H1 (cell line): ENCODE measurements at regions not wholly inside any gene's neighbourhood (a gene's known extent, or its start where the extent isn't known, plus 50 kb on each side); places are given as distances from the start of the nearest gene placed in this dataset.

Experiments
- CTCF ChIA-PET: fragments of 300-600 bp; sonication (Branson Sonifier 250); formaldehyde crosslinking; loops from one replicate; lab custom pipeline; 2021; ENCODE audit not compliant: partially characterized antibody; lab: Charles Lee
- POLR2A ChIA-PET: fragments of 300-600 bp; sonication (Branson Sonifier 250); formaldehyde crosslinking; loops from one replicate; lab custom pipeline; 2021; ENCODE audit warnings: inconsistent platforms; ENCODE audit not compliant: partially characterized antibody; lab: Charles Lee
- DNase-seq, 2 experiments: peaks; one replicate each; pipeline versions ENCODE4 v3.0.0 to v3.0.0-alpha.2; 2010 to 2022; ENCODE audit warnings: low spot score in 2 of 2, low read depth in 1 of 2, mixed read lengths in 1 of 2
- FAIRE-seq: peaks from 2 replicates; lab custom pipeline; 2011; peaks lifted over from hg19 to GRCh38; lab: Jason Lieb, UNC
- H2AFZ ChIP-seq: 2 replicates; pipeline ENCODE4 v1.8.1; 2012; ENCODE audit warnings: low read length, inconsistent platforms
- H2AK5ac ChIP-seq: 2 replicates; pipeline ENCODE4 v1.6.1; 2013; ENCODE audit warnings: low read depth, low read length
- H2BK120ac ChIP-seq: replicated peaks from 2 replicates; pipeline ENCODE3; 2013; ENCODE audit warnings: low read depth, low read length, inconsistent platforms
- H2BK12ac ChIP-seq: 2 replicates; pipeline ENCODE4 v1.6.1; 2013; ENCODE audit warnings: low read depth, low read length
- H2BK15ac ChIP-seq: 2 replicates; pipeline ENCODE4 v1.6.1; 2013; ENCODE audit warnings: low read length
- H2BK20ac ChIP-seq: 2 replicates; pipeline ENCODE4 v1.6.1; 2013; ENCODE audit warnings: low read length
- H2BK5ac ChIP-seq: 2 replicates; pipeline ENCODE4 v1.6.1; 2013; ENCODE audit warnings: low read depth, low read length
- H3K14ac ChIP-seq: 2 replicates; pipeline ENCODE4 v1.6.1; 2013; ENCODE audit warnings: inconsistent platforms; ENCODE audit not compliant: insufficient read length
- H3K18ac ChIP-seq: 2 replicates; pipeline ENCODE4 v1.6.1; 2013; ENCODE audit warnings: low read length; ENCODE audit errors: extremely low read depth
- H3K23ac ChIP-seq: 2 replicates; pipeline ENCODE4 v1.6.1; 2013; ENCODE audit warnings: inconsistent platforms; ENCODE audit not compliant: insufficient read length
- H3K23me2 ChIP-seq: 2 replicates; pipeline ENCODE4 v1.6.1; 2013; ENCODE audit warnings: low read depth, low read length
- H3K27ac ChIP-seq: 2 replicates; pipeline ENCODE4 v1.6.1; 2011; ENCODE audit warnings: low read depth, low read length, inconsistent platforms
- H3K27me3 ChIP-seq, 4 experiments: replicated peaks in 1 of 4; 1 replicate in 1 of 4; 2 replicates in 3 of 4; pipeline versions ENCODE4 v1.6.1 to v1.8.1; 2011 to 2013; ENCODE audit warnings: low read length in 3 of 4, mild to moderate bottlenecking in 3 of 4, inconsistent platforms in 2 of 4, mixed read lengths in 2 of 4, moderate library complexity in 1 of 4; ENCODE audit not compliant: control insufficient read depth in 3 of 4, insufficient read depth in 3 of 4; ENCODE audit errors: extremely low read depth in 1 of 4
- H3K36me3 ChIP-seq, 4 experiments: 2 replicates each; pipeline versions ENCODE4 v1.6.1 to v1.8.1; 2011 to 2013; ENCODE audit warnings: mild to moderate bottlenecking in 4 of 4, low read length in 3 of 4, moderate library complexity in 2 of 4, control low read depth in 1 of 4, inconsistent platforms in 1 of 4; ENCODE audit not compliant: insufficient read depth in 4 of 4, control insufficient read depth in 2 of 4
- H3K4ac ChIP-seq: replicated peaks from 2 replicates; pipeline ENCODE3; 2013; ENCODE audit warnings: low read length, low read depth, mixed read lengths, inconsistent platforms; ENCODE audit not compliant: insufficient read length
- H3K4me1 ChIP-seq, 4 experiments: replicated peaks in 1 of 4; 1 replicate in 1 of 4; 2 replicates in 3 of 4; pipeline versions ENCODE4 v1.6.1 to v1.8.1; 2011 to 2013; ENCODE audit warnings: low read length in 3 of 4, inconsistent platforms in 2 of 4, mixed read lengths in 1 of 4; ENCODE audit not compliant: insufficient read depth in 4 of 4, control insufficient read depth in 3 of 4
- H3K4me2 ChIP-seq, 2 experiments: 2 replicates each; pipeline versions ENCODE4 v1.6.1 to v1.8.1; 2011 to 2013; ENCODE audit warnings: low read depth in 2 of 2, low read length in 2 of 2, control low read depth in 1 of 2, inconsistent platforms in 1 of 2, mild to moderate bottlenecking in 1 of 2; ENCODE audit not compliant: insufficient read depth in 1 of 2
- H3K4me3 ChIP-seq, 4 experiments: fragments of 200-600, 300-600 bp in 1 of 4; sonication (generic), shearing (Covaris generic), sonication (Bioruptor Twin) in 1 of 4; 2 replicates each; pipeline versions ENCODE4 v1.5.1 to v1.8.1; 2011 to 2016; ENCODE audit warnings: low read length in 4 of 4, low read depth in 3 of 4, control low read depth in 2 of 4, inconsistent platforms in 2 of 4, mild to moderate bottlenecking in 2 of 4, mixed read lengths in 1 of 4, moderate library complexity in 1 of 4; ENCODE audit not compliant: insufficient read depth in 2 of 4; ENCODE audit errors: extremely low read depth in 1 of 4
- H3K56ac ChIP-seq: replicated peaks from 2 replicates; pipeline ENCODE3; 2013; ENCODE audit warnings: low read depth, mild to moderate bottlenecking, mixed read lengths, low read length, inconsistent platforms; ENCODE audit not compliant: insufficient read length
- H3K79me1 ChIP-seq: 2 replicates; pipeline ENCODE4 v1.6.1; 2013; ENCODE audit warnings: low read depth, low read length, control low read depth
- H3K79me2 ChIP-seq, 2 experiments: 2 replicates each; pipeline versions ENCODE4 v1.6.1 to v1.8.1; 2012 to 2013; ENCODE audit warnings: low read length in 2 of 2, mild to moderate bottlenecking in 2 of 2, inconsistent platforms in 1 of 2; ENCODE audit not compliant: insufficient read depth in 2 of 2, control insufficient read depth in 1 of 2
- H3K9ac ChIP-seq, 4 experiments: replicated peaks in 1 of 4; 1 replicate in 1 of 4; 2 replicates in 3 of 4; pipeline versions ENCODE4 v1.6.1 to v1.8.1; 2011 to 2013; ENCODE audit warnings: low read depth in 3 of 4, low read length in 3 of 4, control low read depth in 2 of 4, mild to moderate bottlenecking in 2 of 4, moderate library complexity in 2 of 4, inconsistent platforms in 1 of 4; ENCODE audit errors: extremely low read depth in 1 of 4
- H3K9me3 ChIP-seq, 2 experiments: 2 replicates each; pipeline versions ENCODE4 v1.6.1 to v1.8.1; 2012 to 2013; ENCODE audit warnings: mild to moderate bottlenecking in 2 of 2, moderate library complexity in 2 of 2, control low read depth in 1 of 2, inconsistent platforms in 1 of 2, low read depth in 1 of 2, low read length in 1 of 2, mixed read lengths in 1 of 2; ENCODE audit not compliant: insufficient read depth in 2 of 2
- H4K20me1 ChIP-seq, 2 experiments: replicated peaks in 1 of 2; 2 replicates each; pipeline versions ENCODE3 to v1.8.1; 2011 to 2013; ENCODE audit warnings: inconsistent platforms in 2 of 2, low read length in 2 of 2, mild to moderate bottlenecking in 1 of 2; ENCODE audit not compliant: insufficient read depth in 2 of 2, control insufficient read depth in 1 of 2
- H4K5ac ChIP-seq: 2 replicates; pipeline ENCODE4 v1.6.1; 2013; ENCODE audit warnings: low read length, low read depth, mixed read lengths, inconsistent platforms; ENCODE audit not compliant: insufficient read length
- H4K8ac ChIP-seq: 2 replicates; pipeline ENCODE4 v1.8.0; 2013; ENCODE audit warnings: mild to moderate bottlenecking, moderate library complexity, low read length, inconsistent platforms; ENCODE audit not compliant: insufficient read depth; ENCODE audit errors: extremely low read depth
- H4K91ac ChIP-seq: replicated peaks from 2 replicates; pipeline ENCODE3; 2013; ENCODE audit warnings: low read length, mixed read lengths, inconsistent platforms; ENCODE audit not compliant: insufficient read length
- ASH2L ChIP-seq: fragments of 200-600, 300-600 bp; sonication (generic); IDR thresholded peaks from one replicate; pipeline ENCODE4 v1.7.1; 2017; ENCODE audit warnings: low read length
- BACH1 ChIP-seq: IDR thresholded peaks from 2 replicates; pipeline ENCODE4 v1.6.1; 2012; ENCODE audit warnings: low read length, improper control_type of control experiment
- BCL11A ChIP-seq, 2 experiments: IDR thresholded peaks; one replicate each; pipeline ENCODE4 v1.6.1; 2011; ENCODE audit warnings: low read depth in 2 of 2, low read length in 2 of 2, mild to moderate bottlenecking in 2 of 2
- CBX8 ChIP-seq: fragments of 300-800, 300-1000 bp; sonication (generic); IDR thresholded peaks from 2 replicates; pipeline ENCODE4 v1.7.1; 2016; ENCODE audit warnings: low read depth, low read length, borderline replicate concordance
- CTCF ChIP-seq, 3 experiments: IDR thresholded peaks; 1 replicate in 2 of 3; 2 replicates in 1 of 3; pipeline versions ENCODE4 v1.5.1 to v1.6.1; 2011; ENCODE audit warnings: low read length in 3 of 3, mild to moderate bottlenecking in 3 of 3, inconsistent platforms in 2 of 3, low read depth in 1 of 3, moderate library complexity in 1 of 3; ENCODE audit not compliant: insufficient read depth in 1 of 3; ENCODE audit errors: control extremely low read depth in 1 of 3
- HDAC2 ChIP-seq, 2 experiments: fragments of 300-600 bp in 1 of 2; sonication (generic) in 1 of 2; IDR thresholded peaks; 2 replicates each; pipeline ENCODE4 v1.6.1; 2011 to 2012; ENCODE audit warnings: low read depth in 2 of 2, low read length in 2 of 2, mild to moderate bottlenecking in 2 of 2, moderate library complexity in 2 of 2, borderline replicate concordance in 1 of 2, inconsistent platforms in 1 of 2
- RAD21 ChIP-seq, 2 experiments: IDR thresholded peaks in 1 of 2; conservative IDR thresholded peaks in 1 of 2; 2 replicates each; pipeline ENCODE4 v1.6.1; 2011; ENCODE audit warnings: low read depth in 2 of 2, low read length in 2 of 2, improper control_type of control experiment in 1 of 2, inconsistent platforms in 1 of 2, mild to moderate bottlenecking in 1 of 2, moderate library complexity in 1 of 2
- RNF2 ChIP-seq: fragments of 200-900, 300-1000 bp; sonication (generic); IDR thresholded peaks from 2 replicates; pipeline ENCODE4 v1.7.1; 2016; ENCODE audit warnings: borderline replicate concordance, low read depth, mild to moderate bottlenecking, antibody characterized with exemption, low read length; ENCODE audit not compliant: poor library complexity, severe bottlenecking; ENCODE audit errors: missing control alignments
- SIN3A ChIP-seq, 2 experiments: IDR thresholded peaks in 1 of 2; conservative IDR thresholded peaks in 1 of 2; 2 replicates each; pipeline ENCODE4 v1.6.1; 2011 to 2012; ENCODE audit warnings: low read length in 2 of 2, improper control_type of control experiment in 1 of 2, low read depth in 1 of 2, mild to moderate bottlenecking in 1 of 2
- SP4 ChIP-seq: IDR thresholded peaks from 2 replicates; pipeline ENCODE4 v1.6.1; 2012; ENCODE audit warnings: low read length, inconsistent platforms
- WGBS, 2 experiments: shearing (Covaris generic) in 1 of 2; methylation state at CpG; one replicate each; pipeline versions ENCODE4 v1.1.6 to v1.1.7; 2013 to 2015; ENCODE audit warnings: low lambda C conversion rate in 2 of 2, mixed read lengths in 2 of 2, inconsistent platforms in 1 of 2, low coverage in 1 of 2, missing lambda C conversion rate in 1 of 2; ENCODE audit not compliant: insufficient replicate concordance in 2 of 2, insufficient coverage in 1 of 2, insufficient read length in 1 of 2; ENCODE audit errors: extremely low coverage in 1 of 2, missing lambda C conversion rate in 1 of 2; 5-methylcytosine and 5-hydroxymethylcytosine counted together

- no peak overlapping the region for H2AFZ ChIP-seq
- H2BK5ac ChIP-seq, result no peak overlapping the region
- DNase-seq (no peak), FAIRE-seq (no peak)
- CTCF ChIA-PET, result interaction anchor here (1.1 to 1.7 kb wide), 3 partner anchors 26 to 68 kb away, joined by 3 to 5 read pairs (median 4); no protein-coding TSS in a partner anchor
- H4K8ac ChIP-seq, result no peak overlapping the region
- no peak overlapping the region for H3K4me3 ChIP-seq
- 100% methylated on average over 2 of the region's 2 CpGs; no CpG with 5 or more reads in 1 of the 2 experiments for WGBS, 2 experiments
- no peaks in the 10 kb centered on the region for H3K36me3 ChIP-seq
- 0 out of 4 replicates have a peak, but pooled peaks cover 0 to 7% of the 10 kb centered on the region in 2 experiments for H3K79me2 ChIP-seq
- H3K79me1 ChIP-seq, result peaks cover 3% of the 10 kb centered on the region; the same call in 1 of the 2 replicates
- no peak overlapping the region for H3K14ac ChIP-seq
- no peak overlapping the region for H2BK20ac ChIP-seq
- H3K23ac ChIP-seq, result no peak overlapping the region
- POLR2A ChIA-PET, result no interaction called here
- peaks cover 7% of the 10 kb centered on the region; the same call in 1 of the 2 replicates for H3K23me2 ChIP-seq
- H2BK15ac ChIP-seq, result no peak overlapping the region
- no peak overlapping the region for H4K91ac ChIP-seq
- H2AK5ac ChIP-seq, result no peak overlapping the region
- no peak overlapping the region for H3K4me2 ChIP-seq
- H3K27ac ChIP-seq, result no peak overlapping the region
- H3K4me1 ChIP-seq, result peaks cover 0 to 14% (median 3%) of the 10 kb centered on the region in 4 experiments; a peak in 3 of 7 replicates
- H3K27me3 ChIP-seq, result no peaks in the 10 kb centered on the region
- no peak overlapping the region for H3K4ac ChIP-seq
- H2BK12ac ChIP-seq, result no peak overlapping the region
- H3K18ac ChIP-seq, result no peak overlapping the region
- H3K56ac ChIP-seq, result no peak overlapping the region
- H3K9ac ChIP-seq, result no peak overlapping the region
- H4K5ac ChIP-seq, result no peak overlapping the region
- peaks cover 0 to 8% of the 10 kb centered on the region in 2 experiments for H4K20me1 ChIP-seq
- no peak overlapping the region for H2BK120ac ChIP-seq
- H3K9me3 ChIP-seq, result no peaks in the 10 kb centered on the region
- TF ChIP-seq CTCF (IDR thresholded peaks at IDR 0.05; ENCODE audit: control extremely low read depth in 1 of 3, insufficient read depth in 1 of 3, low read depth in 1 of 3, low read length in 3 of 3) (no peak), BCL11A (IDR thresholded peaks at IDR 0.05; ENCODE audit: low read depth in 2 of 2, low read length in 2 of 2) (no peak), ASH2L (no peak), CBX8 (no peak), RNF2 (no peak), BACH1 (no peak), RAD21 (IDR thresholded peaks at IDR 0.05 in 1 of 2, conservative IDR thresholded peaks at IDR 0.05 in 1 of 2; ENCODE audit: low read depth in 2 of 2, low read length in 2 of 2) (no peak), HDAC2 (IDR thresholded peaks at IDR 0.05; ENCODE audit: borderline replicate concordance in 1 of 2, low read depth in 2 of 2, low read length in 2 of 2) (no peak), SP4 (no peak), SIN3A (conservative IDR thresholded peaks at IDR 0.05 in 1 of 2, IDR thresholded peaks at IDR 0.05 in 1 of 2; ENCODE audit: low read depth in 1 of 2, low read length in 2 of 2) (no peak)
Observed at GRCh38 chr11:70698871-70699270, 300.5 kb downstream of the CTTN start.
